LNCaP clone FGC (cell line): ENCODE measurements at regions not wholly inside any gene's neighbourhood (a gene's known extent, or its start where the extent isn't known, plus 50 kb on each side); places are given as distances from the start of the nearest gene placed in this dataset.

ENCODE experiments used
- DNase-seq: peaks from one replicate; pipeline ENCODE4 v3.0.0-alpha.2; 2011; ENCODE audit warnings: low read depth
- H3K4me3 ChIP-seq: 2 replicates; pipeline ENCODE4 v1.5.1; 2011; ENCODE audit warnings: mild to moderate bottlenecking, low read depth, low read length, control low read depth
- TF ChIP-seq, protein P1 (sequence below): IDR thresholded peaks from 2 replicates; pipeline ENCODE4 v1.5.1; 2012; ENCODE audit warnings: mild to moderate bottlenecking; ENCODE audit not compliant: control insufficient read depth, insufficient read depth; ENCODE audit errors: extremely low read depth

DNA sequence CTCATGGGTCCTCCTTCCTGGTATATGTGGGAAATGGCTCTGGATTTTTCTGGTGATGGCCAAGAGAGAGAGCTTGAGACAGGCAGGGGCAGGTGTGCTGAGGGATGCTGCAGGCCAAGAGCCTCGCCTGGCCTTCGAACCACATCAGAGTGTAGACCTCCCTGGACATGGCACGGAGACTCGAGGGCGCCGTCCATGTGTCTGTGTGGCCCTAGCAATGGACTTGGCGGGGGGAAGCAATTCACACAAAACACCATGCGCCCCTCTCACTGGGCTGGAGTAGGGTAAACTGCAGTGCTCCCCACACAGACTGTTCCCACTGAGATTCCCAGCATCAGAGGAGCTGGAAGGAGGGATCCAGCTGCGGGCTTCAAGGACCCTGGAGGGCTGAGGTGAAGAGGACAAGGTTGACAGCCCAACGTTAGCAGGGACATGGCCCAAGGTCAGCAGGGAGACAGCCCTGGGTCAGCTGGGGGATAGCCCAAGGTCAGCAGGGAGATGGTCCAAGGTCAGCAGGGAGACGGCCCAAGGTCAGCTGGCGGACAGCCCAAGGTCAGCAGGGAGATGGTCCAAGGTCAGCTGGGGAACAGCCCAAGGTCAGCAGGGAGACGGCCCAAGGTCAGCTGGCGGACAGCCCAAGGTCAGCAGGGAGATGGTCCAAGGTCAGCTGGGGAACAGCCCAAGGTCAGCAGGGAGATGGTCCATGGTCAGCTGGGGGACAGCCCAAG is 75.4 kb upstream of the HDAC4 start:
- no peak overlapping the region for H3K4me3 ChIP-seq
- TF ChIP-seq, protein P1, sequence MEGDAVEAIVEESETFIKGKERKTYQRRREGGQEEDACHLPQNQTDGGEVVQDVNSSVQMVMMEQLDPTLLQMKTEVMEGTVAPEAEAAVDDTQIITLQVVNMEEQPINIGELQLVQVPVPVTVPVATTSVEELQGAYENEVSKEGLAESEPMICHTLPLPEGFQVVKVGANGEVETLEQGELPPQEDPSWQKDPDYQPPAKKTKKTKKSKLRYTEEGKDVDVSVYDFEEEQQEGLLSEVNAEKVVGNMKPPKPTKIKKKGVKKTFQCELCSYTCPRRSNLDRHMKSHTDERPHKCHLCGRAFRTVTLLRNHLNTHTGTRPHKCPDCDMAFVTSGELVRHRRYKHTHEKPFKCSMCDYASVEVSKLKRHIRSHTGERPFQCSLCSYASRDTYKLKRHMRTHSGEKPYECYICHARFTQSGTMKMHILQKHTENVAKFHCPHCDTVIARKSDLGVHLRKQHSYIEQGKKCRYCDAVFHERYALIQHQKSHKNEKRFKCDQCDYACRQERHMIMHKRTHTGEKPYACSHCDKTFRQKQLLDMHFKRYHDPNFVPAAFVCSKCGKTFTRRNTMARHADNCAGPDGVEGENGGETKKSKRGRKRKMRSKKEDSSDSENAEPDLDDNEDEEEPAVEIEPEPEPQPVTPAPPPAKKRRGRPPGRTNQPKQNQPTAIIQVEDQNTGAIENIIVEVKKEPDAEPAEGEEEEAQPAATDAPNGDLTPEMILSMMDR, result no peak
- DNase-seq, result no peak

DNA sequence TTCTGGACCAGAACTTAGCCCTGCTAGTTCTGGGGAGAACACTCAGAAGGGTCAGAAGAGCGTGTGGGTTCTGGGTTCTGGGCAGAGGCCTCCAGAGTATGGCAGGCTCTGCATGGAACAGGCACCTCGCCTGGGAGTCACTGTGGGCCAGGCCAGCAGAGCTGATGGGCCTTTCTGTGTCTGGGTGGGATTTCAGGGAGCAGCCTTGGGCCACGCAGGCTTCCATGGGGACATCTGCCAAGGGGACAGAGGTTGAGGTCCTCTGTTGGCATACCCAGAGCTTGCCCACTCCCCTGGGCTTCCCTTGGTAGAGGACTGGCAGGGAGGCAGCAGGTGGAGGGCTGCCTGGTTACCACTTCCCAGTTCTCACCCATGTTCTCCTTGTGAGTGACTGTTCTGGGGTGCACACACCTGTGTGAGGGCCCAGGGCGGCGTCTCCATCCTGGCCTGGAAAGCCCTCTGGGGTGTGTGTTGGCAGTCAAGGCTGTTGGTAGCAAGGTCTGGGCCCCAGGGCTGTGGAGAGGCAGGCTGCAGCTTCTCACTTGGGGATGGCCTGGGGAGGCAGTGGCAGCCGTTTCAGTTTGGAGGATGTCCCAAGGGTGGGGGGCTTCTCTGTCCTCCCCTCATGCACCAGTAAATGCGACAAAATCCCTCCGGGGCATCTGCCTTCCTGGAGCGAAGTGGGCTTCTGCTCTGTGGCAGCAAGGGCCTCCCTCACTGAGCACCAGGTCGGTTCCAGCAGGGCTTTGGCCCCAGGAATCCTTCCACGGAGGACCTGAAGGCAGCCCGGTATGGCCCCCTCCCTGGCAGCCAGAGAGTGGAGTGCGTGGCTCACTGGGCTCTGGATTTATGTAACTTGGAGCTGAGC is 74.6 kb upstream of the HDAC4 start:
- DNase-seq, result no peak
- TF ChIP-seq, protein P1, result no peak
- H3K4me3 ChIP-seq, result no peak overlapping the region

DNA sequence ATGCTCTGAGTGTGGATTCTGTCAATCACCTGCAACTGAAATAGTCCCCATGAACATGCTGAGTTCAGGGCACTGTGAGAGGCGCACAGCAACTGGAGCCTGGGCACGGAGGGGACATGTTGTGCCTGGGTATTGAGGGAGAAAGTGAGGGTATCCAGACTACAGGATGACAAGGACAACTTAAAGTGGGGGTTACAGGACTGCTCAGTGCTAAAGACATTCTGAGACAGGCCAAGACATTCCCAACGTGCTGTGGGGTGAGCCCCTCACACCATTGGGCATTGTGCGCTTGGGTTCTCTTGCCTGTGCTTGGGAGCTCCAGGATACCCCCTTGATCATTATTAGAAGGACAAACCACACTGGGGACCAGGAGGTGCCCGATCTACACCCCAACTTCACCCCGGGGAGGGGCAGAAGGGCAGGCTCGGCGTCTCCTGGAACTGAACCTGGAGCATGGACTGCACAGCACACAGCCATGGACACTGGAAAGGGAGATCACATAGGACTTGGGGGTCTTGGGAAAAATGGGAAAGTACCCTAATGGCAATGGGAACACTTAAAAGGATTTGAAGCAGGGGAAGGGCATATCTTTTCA is 72.5 kb upstream of the HDAC4 start:
- H3K4me3 ChIP-seq, result no peak overlapping the region
- no peak for DNase-seq
- TF ChIP-seq, protein P1, result no peak

DNA sequence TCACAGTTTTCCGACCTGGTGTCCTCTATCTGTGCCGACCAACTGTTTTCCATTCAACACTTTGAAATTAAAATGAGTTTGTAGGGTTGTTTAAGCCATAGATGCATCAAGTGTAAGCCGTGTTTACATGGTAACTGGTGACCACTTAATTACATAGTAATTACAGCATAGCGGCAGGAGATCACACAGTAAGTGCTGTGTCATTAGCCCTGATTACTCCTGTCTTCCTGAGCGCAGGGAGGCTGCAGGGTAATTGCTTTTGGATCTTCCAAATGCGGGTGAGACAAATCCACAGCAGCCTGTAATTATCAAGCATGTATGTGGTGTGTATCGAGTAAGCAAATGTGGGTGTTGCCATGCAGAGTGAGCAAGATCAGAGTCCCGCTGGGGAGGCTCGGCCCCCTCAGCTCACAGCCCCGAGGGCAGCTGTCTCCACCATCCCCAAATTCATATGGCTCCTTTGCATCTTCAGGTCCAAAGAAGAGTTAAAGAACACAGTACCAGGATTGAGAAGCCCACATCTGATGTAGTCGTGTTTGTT is 71.5 kb upstream of the HDAC4 start:
- H3K4me3 ChIP-seq, result no peak overlapping the region
- TF ChIP-seq, protein P1, result no peak
- no peak for DNase-seq

DNA sequence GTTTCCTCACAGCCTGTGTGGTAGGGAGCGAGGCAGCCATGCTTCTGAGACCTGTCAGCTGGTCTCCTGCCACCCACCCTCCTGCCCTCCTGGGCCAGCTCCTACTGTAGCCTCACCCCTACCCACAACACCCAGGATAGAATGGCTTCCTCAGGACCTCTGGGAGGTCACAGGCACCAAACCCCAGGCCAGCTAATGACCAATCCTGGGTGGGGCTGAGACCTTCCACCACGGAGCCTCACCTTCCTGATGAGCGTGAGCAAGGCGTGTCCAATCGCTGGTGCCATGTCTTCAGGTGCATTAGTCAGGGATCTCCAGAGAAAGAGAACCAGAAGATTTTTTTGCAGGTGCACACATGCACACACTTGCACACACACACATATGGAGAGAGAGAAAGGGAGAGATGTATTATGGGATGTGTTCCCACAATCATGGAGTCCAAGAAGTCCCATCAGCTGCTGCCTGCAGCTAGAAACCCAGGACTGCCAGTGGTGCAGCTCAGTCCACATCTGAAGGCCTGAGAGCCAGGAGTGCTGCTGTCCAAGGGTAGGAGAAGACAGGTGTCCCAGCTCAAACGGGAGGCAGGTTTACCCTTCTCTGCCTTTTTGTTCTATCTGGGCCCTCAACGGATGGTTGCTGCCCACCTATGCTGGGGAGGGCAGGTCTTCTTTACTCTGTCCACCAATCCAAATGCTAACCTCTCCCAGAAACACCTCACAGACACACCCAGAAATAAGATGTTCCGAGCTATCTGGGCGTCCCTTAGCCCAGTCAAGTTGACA is 70.4 kb upstream of the HDAC4 start:
- DNase-seq, result no peak
- no peak overlapping the region for H3K4me3 ChIP-seq
- TF ChIP-seq, protein P1, result no peak
